Progenitor cell of endocrine pancreas (in vitro differentiated cells): ENCODE measurements at regions not wholly inside any gene's neighbourhood (a gene's known extent, or its start where the extent isn't known, plus 50 kb on each side); places are given as distances from the start of the nearest gene placed in this dataset.

ENCODE experiments used
- DNase-seq: peaks from one replicate; pipeline ENCODE4 v3.0.0; 2021; ENCODE audit warnings: low spot score; ENCODE audit not compliant: unreplicated experiment
- H3K27ac Mint-ChIP-seq: 2 replicates; pipeline ENCODE4 v1.8.0; 2021; ENCODE audit warnings: mild to moderate bottlenecking, moderate library complexity, mixed read lengths
- H3K27me3 Mint-ChIP-seq: 2 replicates; pipeline ENCODE4 v1.8.0; 2021; ENCODE audit warnings: mixed read lengths
- H3K36me3 Mint-ChIP-seq: 2 replicates; pipeline ENCODE4 v1.8.0; 2022; ENCODE audit warnings: mixed read lengths; ENCODE audit not compliant: insufficient read depth
- H3K4me1 Mint-ChIP-seq: 2 replicates; pipeline ENCODE4 v1.8.0; 2021; ENCODE audit warnings: low read depth, mixed read lengths
- H3K4me3 Mint-ChIP-seq: 2 replicates; pipeline ENCODE4 v1.8.0; 2021; ENCODE audit warnings: low read depth, mild to moderate bottlenecking, moderate library complexity, mixed read lengths
- H3K9me3 Mint-ChIP-seq: 2 replicates; pipeline ENCODE4 v1.8.0; 2021; ENCODE audit warnings: low read depth, mixed read lengths
- TF ChIP-seq, protein P1 (sequence below): fragments of 200-600 bp; sonication (generic); IDR thresholded peaks from one replicate; pipeline ENCODE4 v1.5.0; 2021; ENCODE audit warnings: antibody characterized with exemption, mild to moderate bottlenecking; ENCODE audit not compliant: unreplicated experiment

DNA sequence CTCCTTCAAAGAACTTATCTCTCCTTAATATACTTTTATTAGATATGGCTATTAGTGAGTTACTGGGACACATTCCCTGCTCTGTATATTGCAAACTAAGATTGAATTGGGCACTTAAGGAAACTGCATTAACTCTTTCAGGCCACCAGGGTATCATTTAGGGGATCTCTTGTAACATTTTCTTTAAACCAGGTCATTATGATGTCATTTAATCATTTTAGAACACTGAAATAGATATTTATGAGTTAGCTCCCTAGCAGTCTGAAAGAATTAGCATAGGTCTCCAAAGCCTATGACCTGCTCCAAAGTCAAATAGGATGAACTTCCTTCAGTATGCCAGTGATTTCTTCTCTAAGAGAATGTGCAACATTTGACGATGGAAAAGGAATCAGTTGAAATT, 506.9 kb downstream of the FOXG1 start:
- Mint-ChIP-seq H3K36me3 (no peaks in the 10 kb centered on the region), H3K27ac (no peak overlapping the region), H3K9me3 (no peaks in the 10 kb centered on the region), H3K4me3 (no peak overlapping the region), H3K4me1 (no peaks in the 10 kb centered on the region), H3K27me3 (no peaks in the 10 kb centered on the region)
- no peak for DNase-seq
- TF ChIP-seq, protein P1, sequence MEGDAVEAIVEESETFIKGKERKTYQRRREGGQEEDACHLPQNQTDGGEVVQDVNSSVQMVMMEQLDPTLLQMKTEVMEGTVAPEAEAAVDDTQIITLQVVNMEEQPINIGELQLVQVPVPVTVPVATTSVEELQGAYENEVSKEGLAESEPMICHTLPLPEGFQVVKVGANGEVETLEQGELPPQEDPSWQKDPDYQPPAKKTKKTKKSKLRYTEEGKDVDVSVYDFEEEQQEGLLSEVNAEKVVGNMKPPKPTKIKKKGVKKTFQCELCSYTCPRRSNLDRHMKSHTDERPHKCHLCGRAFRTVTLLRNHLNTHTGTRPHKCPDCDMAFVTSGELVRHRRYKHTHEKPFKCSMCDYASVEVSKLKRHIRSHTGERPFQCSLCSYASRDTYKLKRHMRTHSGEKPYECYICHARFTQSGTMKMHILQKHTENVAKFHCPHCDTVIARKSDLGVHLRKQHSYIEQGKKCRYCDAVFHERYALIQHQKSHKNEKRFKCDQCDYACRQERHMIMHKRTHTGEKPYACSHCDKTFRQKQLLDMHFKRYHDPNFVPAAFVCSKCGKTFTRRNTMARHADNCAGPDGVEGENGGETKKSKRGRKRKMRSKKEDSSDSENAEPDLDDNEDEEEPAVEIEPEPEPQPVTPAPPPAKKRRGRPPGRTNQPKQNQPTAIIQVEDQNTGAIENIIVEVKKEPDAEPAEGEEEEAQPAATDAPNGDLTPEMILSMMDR: peak; percentile 30

DNA sequence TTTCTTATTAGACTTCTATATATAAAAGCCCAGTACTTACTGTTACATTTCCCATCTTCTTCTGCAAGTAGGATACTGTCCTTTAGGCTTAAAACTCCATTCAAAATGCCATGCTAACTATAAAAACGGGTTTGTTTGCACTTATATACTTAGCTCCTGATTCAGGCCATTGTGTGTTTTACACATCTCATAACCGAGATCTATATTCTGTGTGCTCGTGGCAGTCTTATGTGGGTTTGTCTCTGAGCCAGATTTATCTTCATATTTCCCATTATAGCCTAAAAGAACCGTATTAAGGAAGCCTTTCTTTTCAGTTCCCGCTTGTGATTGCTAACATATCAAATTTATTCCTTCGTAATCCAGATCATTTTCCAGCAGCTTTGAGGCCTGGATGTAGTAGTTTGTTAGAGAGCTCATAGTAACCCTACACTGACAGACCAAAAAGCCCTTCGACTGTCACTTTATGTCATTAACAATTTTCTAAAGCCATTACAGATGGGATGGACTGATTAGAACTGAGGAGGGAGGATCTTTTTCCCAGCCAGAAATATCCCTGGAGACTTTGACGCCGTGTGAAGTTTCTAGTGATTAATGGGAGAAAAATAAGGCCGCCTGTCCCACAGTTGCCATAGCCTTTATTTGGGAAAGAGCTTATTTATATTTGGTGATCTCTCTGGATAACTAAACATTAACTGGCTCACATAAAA, 508.5 kb downstream of the FOXG1 start:
- Mint-ChIP-seq H3K36me3 (no peaks in the 10 kb centered on the region), H3K9me3 (no peaks in the 10 kb centered on the region), H3K4me1 (no peaks in the 10 kb centered on the region), H3K27me3 (no peaks in the 10 kb centered on the region), H3K4me3 (no peak overlapping the region), H3K27ac (no peak overlapping the region)
- DNase-seq: no peak
- TF ChIP-seq, protein P1: no peak

DNA sequence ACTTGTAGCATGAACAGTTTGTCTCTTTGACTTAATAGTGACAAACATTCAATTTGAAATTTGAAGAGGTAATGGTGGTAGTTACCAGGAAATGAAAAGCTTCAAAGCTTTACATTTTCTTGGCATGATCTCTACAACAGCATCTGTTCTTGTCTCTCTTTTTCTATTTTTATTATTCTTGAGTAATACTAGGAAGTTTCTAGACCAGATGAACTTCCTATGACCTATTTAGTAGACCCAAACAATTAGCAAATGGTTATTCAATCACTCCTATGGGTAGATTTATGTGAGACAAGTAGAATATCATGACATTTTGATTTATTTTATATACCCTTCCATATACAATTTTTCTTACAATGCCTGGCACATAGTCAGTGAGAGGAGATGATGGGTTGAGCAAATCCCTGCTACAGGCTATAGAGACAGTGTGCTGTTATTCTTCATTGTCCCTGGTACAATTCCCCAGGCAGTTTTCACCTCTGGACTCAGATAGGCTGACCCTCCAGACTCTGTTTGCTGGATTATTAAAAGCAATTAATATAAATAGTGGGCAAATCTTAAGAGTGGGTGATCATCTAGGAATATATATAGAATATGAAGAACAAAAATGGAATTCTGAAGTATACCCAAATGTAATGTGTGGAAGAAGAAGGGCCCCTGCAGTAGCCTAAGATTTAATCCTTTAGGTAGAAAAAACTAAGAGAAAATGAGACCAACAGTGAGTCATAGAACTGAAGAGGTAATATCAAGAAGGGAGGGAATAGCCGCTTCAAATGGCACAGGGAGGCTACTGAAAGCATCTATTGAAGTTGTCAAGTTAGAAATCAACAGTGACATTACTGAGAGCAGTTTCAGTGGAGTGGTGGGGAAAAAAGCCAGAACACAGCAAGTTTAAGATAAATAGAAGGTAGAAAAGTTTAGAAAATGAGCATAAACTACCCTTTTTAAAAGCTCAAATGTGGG, 512.0 kb downstream of the FOXG1 start:
- Mint-ChIP-seq H3K4me3 (no peak overlapping the region), H3K27ac (no peak overlapping the region), H3K4me1 (no peaks in the 10 kb centered on the region), H3K27me3 (no peaks in the 10 kb centered on the region), H3K9me3 (no peaks in the 10 kb centered on the region), H3K36me3 (no peaks in the 10 kb centered on the region)
- TF ChIP-seq, protein P1: no peak
- no peak for DNase-seq

DNA sequence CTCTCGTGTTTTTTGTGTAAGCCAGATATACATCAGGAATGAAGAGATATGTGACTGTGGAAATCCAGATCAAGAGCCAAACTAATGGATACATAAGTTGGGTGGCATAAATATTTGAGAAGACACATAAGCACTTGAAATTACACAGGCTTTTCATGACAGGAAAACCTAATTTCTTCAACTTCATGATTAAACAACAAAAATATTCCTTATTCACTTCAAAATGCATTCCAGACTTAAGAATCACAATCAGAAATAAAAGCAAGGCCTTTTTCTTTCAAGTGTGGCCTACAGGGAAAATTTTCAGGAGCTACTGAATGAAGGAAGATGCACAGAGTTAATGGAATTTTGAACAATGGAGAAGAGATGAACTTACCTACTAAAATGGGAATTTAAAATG, 515.6 kb downstream of the FOXG1 start:
- Mint-ChIP-seq H3K27me3 (no peaks in the 10 kb centered on the region), H3K9me3 (peaks cover 4% of the 10 kb centered on the region), H3K4me1 (no peaks in the 10 kb centered on the region), H3K4me3 (no peak overlapping the region), H3K27ac (no peak overlapping the region), H3K36me3 (no peaks in the 10 kb centered on the region)
- TF ChIP-seq, protein P1: no peak
- DNase-seq: no peak

DNA sequence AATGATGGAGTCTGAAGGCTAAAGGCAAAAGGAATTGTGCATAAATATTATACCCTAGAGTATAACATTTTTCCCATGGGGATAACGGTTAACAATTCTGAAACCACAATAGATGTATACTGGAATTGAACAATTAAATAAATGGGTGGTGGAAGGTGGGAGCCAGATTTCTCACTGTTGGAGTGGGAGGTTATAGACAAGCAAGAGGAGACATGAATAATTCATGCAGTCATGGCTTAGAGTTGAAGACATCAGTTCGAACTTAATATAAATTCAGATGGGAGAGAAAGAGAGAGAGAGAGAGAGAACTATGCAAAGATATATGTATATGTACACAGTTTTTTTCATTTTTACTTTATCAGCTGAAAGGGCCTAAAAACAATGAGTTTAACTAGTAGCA, 523.9 kb downstream of the FOXG1 start:
- no peak overlapping the region for H3K4me3 Mint-ChIP-seq
- no peak for DNase-seq
- peaks cover 1% of the 10 kb centered on the region for H3K36me3 Mint-ChIP-seq
- no peak overlapping the region for H3K27ac Mint-ChIP-seq
- TF ChIP-seq, protein P1: no peak
- no peaks in the 10 kb centered on the region for H3K4me1 Mint-ChIP-seq
- peaks cover 19% of the 10 kb centered on the region for H3K9me3 Mint-ChIP-seq
- H3K27me3 Mint-ChIP-seq: no peaks in the 10 kb centered on the region
